OCI-LY7 (cell line): ENCODE measurements at regions not wholly inside any gene's neighbourhood (a gene's known extent, or its start where the extent isn't known, plus 50 kb on each side); places are given as distances from the start of the nearest gene placed in this dataset.

ENCODE experiments used
- BruUV-seq: library from RNA; stranded (reverse); fragments of 400-500 nt; replicated peaks from 2 replicates; lab custom pipeline; 2021; lab: Mats Ljungman, UMichigan
- CTCF ChIA-PET: fragments of 300-600 bp; sonication (Branson Sonifier 250); formaldehyde crosslinking; loops from one replicate; lab custom pipeline; 2022; ENCODE audit warnings: antibody characterized with exemption; ENCODE audit not compliant: unreplicated experiment; lab: Charles Lee
- POLR2A ChIA-PET: fragments of 300-600 bp; sonication (Branson Sonifier 250); formaldehyde crosslinking; loops from one replicate; lab custom pipeline; 2022; ENCODE audit warnings: antibody characterized with exemption; lab: Charles Lee
- DNase-seq: peaks from one replicate; pipeline ENCODE4 v3.0.0-alpha.2; 2015; ENCODE audit warnings: low spot score
- H2AFZ ChIP-seq: fragments of 200-600 bp; sonication (generic), shearing (Covaris generic); 2 replicates; pipeline ENCODE4 v1.6.1; 2014; ENCODE audit warnings: mild to moderate bottlenecking, antibody characterized with exemption, low read length, moderate library complexity
- H3K27ac ChIP-seq: fragments of 200-600 bp; sonication (generic); 2 replicates; pipeline ENCODE4 v1.5.1; 2014; ENCODE audit warnings: mixed run types, low read depth, mild to moderate bottlenecking, moderate library complexity, low read length, inconsistent platforms; ENCODE audit not compliant: poor library complexity, severe bottlenecking
- H3K36me3 ChIP-seq: fragments of 200-600 bp; sonication (generic); 2 replicates; pipeline ENCODE4 v1.6.1; 2014; ENCODE audit warnings: mild to moderate bottlenecking, antibody characterized with exemption, low read length, moderate library complexity, mixed read lengths; ENCODE audit not compliant: insufficient read depth
- H3K4me1 ChIP-seq: fragments of 200-600 bp; sonication (generic); 2 replicates; pipeline ENCODE4 v1.5.1; 2014; ENCODE audit warnings: mild to moderate bottlenecking, low read length; ENCODE audit not compliant: insufficient read depth, poor library complexity, severe bottlenecking
- H3K4me2 ChIP-seq: fragments of 200-600 bp; sonication (generic); 2 replicates; pipeline ENCODE4 v1.6.1; 2014; ENCODE audit warnings: mild to moderate bottlenecking, low read length
- H3K4me3 ChIP-seq: fragments of 200-600 bp; sonication (generic); 2 replicates; pipeline ENCODE4 v1.5.1; 2014; ENCODE audit warnings: mild to moderate bottlenecking, low read depth, low read length; ENCODE audit not compliant: poor library complexity, severe bottlenecking
- H3K79me2 ChIP-seq: fragments of 200-600 bp; sonication (generic); 2 replicates; pipeline ENCODE4 v1.6.1; 2016; ENCODE audit warnings: low read depth, mild to moderate bottlenecking, low read length, moderate library complexity, mixed read lengths; ENCODE audit not compliant: insufficient read depth
- H3K9me2 ChIP-seq: fragments of 200-600 bp; sonication (generic); 2 replicates; pipeline ENCODE4 v1.6.1; 2016; ENCODE audit warnings: mild to moderate bottlenecking, low read length, mixed read lengths; ENCODE audit not compliant: insufficient read depth
- H3K9me3 ChIP-seq: fragments of 200-600 bp; sonication (generic); 2 replicates; pipeline ENCODE4 v1.6.1; 2014; ENCODE audit warnings: mild to moderate bottlenecking, mixed run types, low read length, mixed read lengths
- H4K20me1 ChIP-seq: fragments of 200-600 bp; sonication (generic); 2 replicates; pipeline ENCODE4 v1.6.1; 2014; ENCODE audit warnings: mild to moderate bottlenecking, antibody characterized with exemption, low read length, moderate library complexity, mixed read lengths; ENCODE audit not compliant: insufficient read depth
- EZH2phosphoT487 ChIP-seq: fragments of 200-600 bp; sonication (generic); IDR thresholded peaks from 2 replicates; pipeline ENCODE4 v1.6.1; 2018; ENCODE audit warnings: low read depth, borderline replicate concordance, mild to moderate bottlenecking, mixed run types, antibody characterized with exemption, low read length, moderate library complexity, mixed read lengths
- intact Hi-C: fragments of 100-400 bp; cut with micrococcal nuclease; formaldehyde crosslinking; loops from one replicate; pipeline ENCODE4 v1.10.0; 2022; ENCODE audit not compliant: unreplicated experiment
- TF ChIP-seq, protein P1 (sequence below): fragments of 200-600 bp; sonication (generic); conservative IDR thresholded peaks from 2 replicates; pipeline ENCODE4 v1.5.1; 2014; ENCODE audit warnings: mild to moderate bottlenecking, antibody characterized with exemption, low read length, moderate library complexity, mixed read lengths

DNA sequence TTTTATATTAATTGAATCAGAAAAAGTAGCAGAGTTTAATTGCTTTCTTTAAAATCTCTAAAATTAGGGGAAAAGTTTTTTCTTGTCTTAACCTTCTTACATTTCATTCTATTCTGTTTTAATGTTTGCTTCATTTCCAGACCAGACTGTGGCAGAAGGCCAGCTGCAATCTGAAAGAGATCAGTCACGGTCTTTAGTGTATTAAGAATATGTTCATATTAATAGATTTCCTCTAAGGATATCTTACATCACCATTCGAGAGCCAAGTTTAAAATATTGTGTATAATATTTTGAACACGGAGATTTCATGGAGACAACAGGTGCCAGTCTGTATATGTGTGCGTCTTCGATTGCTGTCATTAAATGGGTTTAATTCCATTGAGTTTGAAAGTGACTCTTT is 230.9 kb upstream of the ZSWIM2 start:
- Histone ChIP-seq H2AFZ (no peak overlapping the region), H3K4me3 (no peak overlapping the region), H3K4me1 (no peaks in the 10 kb centered on the region), H3K9me3 (no peaks in the 10 kb centered on the region), H3K36me3 (no peaks in the 10 kb centered on the region), H3K79me2 (no peaks in the 10 kb centered on the region), H4K20me1 (no peaks in the 10 kb centered on the region), H3K27ac (no peak overlapping the region), H3K9me2 (no peaks in the 10 kb centered on the region), H3K4me2 (no peak overlapping the region)
- ChIA-PET CTCF (no interaction called here), POLR2A (no interaction called here)
- TF ChIP-seq, protein P1, sequence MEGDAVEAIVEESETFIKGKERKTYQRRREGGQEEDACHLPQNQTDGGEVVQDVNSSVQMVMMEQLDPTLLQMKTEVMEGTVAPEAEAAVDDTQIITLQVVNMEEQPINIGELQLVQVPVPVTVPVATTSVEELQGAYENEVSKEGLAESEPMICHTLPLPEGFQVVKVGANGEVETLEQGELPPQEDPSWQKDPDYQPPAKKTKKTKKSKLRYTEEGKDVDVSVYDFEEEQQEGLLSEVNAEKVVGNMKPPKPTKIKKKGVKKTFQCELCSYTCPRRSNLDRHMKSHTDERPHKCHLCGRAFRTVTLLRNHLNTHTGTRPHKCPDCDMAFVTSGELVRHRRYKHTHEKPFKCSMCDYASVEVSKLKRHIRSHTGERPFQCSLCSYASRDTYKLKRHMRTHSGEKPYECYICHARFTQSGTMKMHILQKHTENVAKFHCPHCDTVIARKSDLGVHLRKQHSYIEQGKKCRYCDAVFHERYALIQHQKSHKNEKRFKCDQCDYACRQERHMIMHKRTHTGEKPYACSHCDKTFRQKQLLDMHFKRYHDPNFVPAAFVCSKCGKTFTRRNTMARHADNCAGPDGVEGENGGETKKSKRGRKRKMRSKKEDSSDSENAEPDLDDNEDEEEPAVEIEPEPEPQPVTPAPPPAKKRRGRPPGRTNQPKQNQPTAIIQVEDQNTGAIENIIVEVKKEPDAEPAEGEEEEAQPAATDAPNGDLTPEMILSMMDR: no peak
- TF ChIP-seq EZH2phosphoT487: no peak
- BruUV-seq: no TSS peak
- intact Hi-C loops: no loop called here
- no peak for DNase-seq

DNA sequence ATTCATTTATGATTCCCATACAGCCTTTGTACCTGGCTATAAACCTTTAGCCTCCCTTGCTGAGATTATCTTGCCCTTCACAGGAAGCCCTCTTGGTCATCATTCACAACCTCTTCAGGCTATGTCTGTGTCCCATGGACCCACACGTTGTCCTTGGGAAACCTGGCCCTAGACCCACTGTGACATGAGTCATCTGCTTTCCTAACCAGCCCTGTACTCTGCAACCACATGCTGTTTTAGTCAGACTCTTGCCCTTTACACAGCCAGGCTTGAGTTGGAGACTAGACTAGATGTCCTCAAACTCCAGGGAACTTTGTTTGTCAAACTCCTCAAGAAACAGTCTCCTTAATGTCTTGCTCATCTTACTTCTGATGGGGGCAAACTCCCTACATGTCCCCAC is 229.3 kb upstream of the ZSWIM2 start:
- Histone ChIP-seq H3K36me3 (no peaks in the 10 kb centered on the region), H3K79me2 (no peaks in the 10 kb centered on the region), H4K20me1 (no peaks in the 10 kb centered on the region), H3K27ac (no peak overlapping the region), H3K4me1 (no peaks in the 10 kb centered on the region), H3K9me2 (no peaks in the 10 kb centered on the region), H3K9me3 (no peaks in the 10 kb centered on the region), H3K4me2 (no peak overlapping the region), H2AFZ (no peak overlapping the region), H3K4me3 (no peak overlapping the region)
- TF ChIP-seq, protein P1: no peak
- TF ChIP-seq EZH2phosphoT487: no peak
- ChIA-PET CTCF (no interaction called here), POLR2A (interaction anchor here (0.6 kb wide), 1 partner anchor 145 kb away, joined by 3 read pairs; no protein-coding TSS in a partner anchor)
- no peak for DNase-seq
- intact Hi-C loops: no loop called here
- BruUV-seq: no TSS peak

DNA sequence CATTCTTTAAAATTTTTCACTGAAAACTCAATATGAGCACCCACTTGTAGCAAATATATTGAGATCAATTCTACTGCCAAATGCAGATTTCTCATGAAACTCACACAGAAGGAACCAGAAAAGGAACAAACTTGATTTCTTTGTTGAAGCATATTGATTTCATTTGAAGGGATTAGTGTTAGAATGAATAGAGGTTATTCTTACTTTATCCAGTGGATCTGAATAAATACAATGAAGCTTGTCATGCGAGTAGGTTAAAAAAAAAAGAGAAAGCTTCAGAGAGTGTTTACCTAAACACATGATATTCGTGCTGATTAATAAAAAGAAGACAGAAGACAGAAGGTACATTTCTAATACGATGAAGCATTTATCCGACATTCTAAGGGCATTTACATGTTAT is 226.7 kb upstream of the ZSWIM2 start:
- intact Hi-C loops: no loop called here
- Histone ChIP-seq H3K27ac (no peak overlapping the region), H3K9me2 (no peaks in the 10 kb centered on the region), H4K20me1 (no peaks in the 10 kb centered on the region), H3K36me3 (no peaks in the 10 kb centered on the region), H3K79me2 (no peaks in the 10 kb centered on the region), H3K4me2 (no peak overlapping the region), H3K9me3 (no peaks in the 10 kb centered on the region), H3K4me1 (no peaks in the 10 kb centered on the region), H3K4me3 (no peak overlapping the region), H2AFZ (no peak overlapping the region)
- POLR2A ChIA-PET: no interaction called here
- CTCF ChIA-PET: no interaction called here
- TF ChIP-seq EZH2phosphoT487: no peak
- TF ChIP-seq, protein P1: no peak
- no peak for DNase-seq
- BruUV-seq: no TSS peak
